ENCODE measurements at regions not wholly inside any gene's neighbourhood (a gene's known extent, or its start where the extent isn't known, plus 50 kb on each side); places are given as distances from the start of the nearest gene placed in this dataset.
"Not testable (repeated sequence)": the region's sequence is repeated elsewhere in the genome, so short reads cannot be mapped to it uniquely, and the experiment has no call there.

DNA sequence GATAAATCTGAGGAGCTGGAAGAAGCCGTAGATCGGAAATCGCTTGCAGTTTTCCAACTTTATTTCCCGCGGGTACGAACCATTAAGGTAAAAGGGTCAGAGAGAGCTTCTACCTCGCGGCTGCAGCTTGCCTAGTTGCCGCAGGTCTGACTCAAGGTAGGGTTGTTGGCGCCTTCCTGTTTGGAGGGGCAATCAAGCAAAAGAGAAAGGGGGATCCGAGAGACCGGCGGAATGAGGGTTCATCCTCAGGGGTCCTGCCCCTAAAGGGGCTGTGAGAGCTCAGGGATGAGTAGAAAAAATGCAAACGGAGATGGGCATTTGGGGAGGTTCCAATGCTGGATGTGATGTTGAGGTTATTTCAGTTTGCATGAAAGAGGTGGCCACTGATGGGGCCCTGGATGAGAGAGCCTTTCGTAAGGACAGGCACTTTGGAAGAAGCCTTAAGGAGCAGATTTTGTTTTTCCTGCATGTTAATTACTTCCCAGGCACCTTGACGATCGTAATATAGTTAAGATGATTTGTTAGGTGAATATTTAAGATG lies 265.4 kb downstream of the CGGBP1 start:
- DNase-seq: no peak
- CTCF ChIA-PET: no interaction called here
- peak overlapping the region; percentile 92 for H3K27ac Mint-ChIP-seq (ENCODE audit: unreplicated experiment)
- H3K27me3 Mint-ChIP-seq (ENCODE audit: unreplicated experiment): no peaks in the 10 kb centered on the region
- peaks cover 16% of the 10 kb centered on the region for H3K36me3 Mint-ChIP-seq (ENCODE audit: insufficient read depth, unreplicated experiment)
- peaks cover 26% of the 10 kb centered on the region for H3K4me1 Mint-ChIP-seq (ENCODE audit: low read depth, unreplicated experiment)
- H3K4me3 Mint-ChIP-seq (ENCODE audit: low read depth, unreplicated experiment): peak overlapping the region; percentile 92
- intact Hi-C loops (cut with micrococcal nuclease; ENCODE audit: unreplicated experiment): loop anchor here (5.0 kb wide), 1 partner anchor 51 kb away; no protein-coding TSS in a partner anchor
- TF ChIP-seq, protein P1, sequence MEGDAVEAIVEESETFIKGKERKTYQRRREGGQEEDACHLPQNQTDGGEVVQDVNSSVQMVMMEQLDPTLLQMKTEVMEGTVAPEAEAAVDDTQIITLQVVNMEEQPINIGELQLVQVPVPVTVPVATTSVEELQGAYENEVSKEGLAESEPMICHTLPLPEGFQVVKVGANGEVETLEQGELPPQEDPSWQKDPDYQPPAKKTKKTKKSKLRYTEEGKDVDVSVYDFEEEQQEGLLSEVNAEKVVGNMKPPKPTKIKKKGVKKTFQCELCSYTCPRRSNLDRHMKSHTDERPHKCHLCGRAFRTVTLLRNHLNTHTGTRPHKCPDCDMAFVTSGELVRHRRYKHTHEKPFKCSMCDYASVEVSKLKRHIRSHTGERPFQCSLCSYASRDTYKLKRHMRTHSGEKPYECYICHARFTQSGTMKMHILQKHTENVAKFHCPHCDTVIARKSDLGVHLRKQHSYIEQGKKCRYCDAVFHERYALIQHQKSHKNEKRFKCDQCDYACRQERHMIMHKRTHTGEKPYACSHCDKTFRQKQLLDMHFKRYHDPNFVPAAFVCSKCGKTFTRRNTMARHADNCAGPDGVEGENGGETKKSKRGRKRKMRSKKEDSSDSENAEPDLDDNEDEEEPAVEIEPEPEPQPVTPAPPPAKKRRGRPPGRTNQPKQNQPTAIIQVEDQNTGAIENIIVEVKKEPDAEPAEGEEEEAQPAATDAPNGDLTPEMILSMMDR (IDR thresholded peaks at IDR 0.05; ENCODE audit: unreplicated experiment): no peak
- no peaks in the 10 kb centered on the region for H3K9me3 Mint-ChIP-seq (ENCODE audit: low read depth, unreplicated experiment)
- TSS peak; percentile 27 for BruUV-seq (replicated peaks)

DNA sequence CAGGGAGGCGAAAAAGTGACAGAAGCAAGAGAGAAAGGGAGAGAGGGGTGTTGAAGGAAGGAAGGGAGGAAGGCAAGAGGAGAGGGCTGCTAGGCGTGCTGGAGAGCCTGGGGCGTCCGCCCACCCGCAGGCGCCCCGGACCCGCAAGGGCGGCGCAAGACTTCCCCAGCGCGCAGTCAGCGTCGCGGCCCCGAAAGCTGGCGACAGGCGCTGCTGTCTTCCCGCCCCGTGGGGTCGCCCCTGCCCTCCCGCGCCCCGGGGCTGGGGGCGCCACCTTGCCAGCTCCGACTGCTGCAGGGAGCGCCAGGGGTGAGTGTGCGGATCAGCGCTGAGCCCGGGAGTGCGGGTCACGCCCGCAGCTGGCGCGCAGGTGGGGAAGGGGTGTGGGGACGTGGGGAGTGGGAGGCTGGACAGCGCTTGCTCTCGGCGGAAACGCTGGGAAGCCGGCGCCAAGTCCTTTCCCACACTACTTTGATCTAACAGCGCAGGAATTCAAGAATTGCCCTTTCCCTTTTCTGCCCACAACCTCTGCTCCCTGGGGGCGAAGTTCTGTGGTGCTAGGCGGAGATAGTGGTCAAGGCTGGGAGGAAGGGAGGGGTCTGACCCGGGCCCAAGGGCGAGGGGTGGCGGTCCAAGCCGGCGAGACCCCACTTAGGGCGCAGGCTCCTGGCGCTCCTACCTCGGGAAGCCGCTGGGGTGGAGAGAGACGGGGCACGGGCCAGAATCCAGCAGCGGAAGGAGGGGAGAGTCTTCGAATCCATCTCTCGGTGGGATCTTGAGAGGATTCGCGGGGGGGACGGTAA lies 266.1 kb downstream of the CGGBP1 start, which contains the start of gene HTR1F:
TSS of gene HTR1F (plus strand) at position 173 of the 803 bp plus-strand sequence.
- TF ChIP-seq, protein P1 (IDR thresholded peaks at IDR 0.05; ENCODE audit: unreplicated experiment): no peak
- CTCF ChIA-PET: no interaction called here
- Mint-ChIP-seq H3K4me3 (ENCODE audit: low read depth, unreplicated experiment) (peak within 1 kb of the TSS; percentile 92), H3K9me3 (ENCODE audit: low read depth, unreplicated experiment) (no peaks in the 10 kb centered on the region), H3K27ac (ENCODE audit: unreplicated experiment) (peak within 1 kb of the TSS; percentile 92), H3K27me3 (ENCODE audit: unreplicated experiment) (no peaks in the 10 kb centered on the region), H3K4me1 (ENCODE audit: low read depth, unreplicated experiment) (peaks cover 21% of the 10 kb centered on the region), H3K36me3 (ENCODE audit: insufficient read depth, unreplicated experiment) (peaks cover 16% of the 10 kb centered on the region)
- peak; percentile 52 for DNase-seq
- intact Hi-C loops (cut with micrococcal nuclease; ENCODE audit: unreplicated experiment): loop anchor here (5.0 kb wide), 1 partner anchor 50 kb away; no protein-coding TSS in a partner anchor
- BruUV-seq (replicated peaks): no TSS peak

DNA sequence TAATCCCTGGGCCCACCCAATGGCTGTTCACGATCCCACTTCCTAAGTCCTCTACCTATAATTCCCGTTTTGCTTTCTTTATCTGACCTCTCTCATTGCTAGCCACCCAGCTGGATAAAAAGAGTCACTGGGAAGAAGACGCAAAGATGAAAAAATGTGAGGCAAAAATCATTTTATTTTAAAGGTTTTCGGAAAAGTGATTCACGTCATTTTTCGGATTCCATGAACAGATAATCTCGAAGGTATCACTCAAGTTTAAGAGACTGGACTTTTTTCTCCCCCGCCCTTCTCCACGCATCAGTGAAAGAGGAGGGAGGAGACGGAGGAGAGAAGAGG lies 266.6 kb downstream of the CGGBP1 start:
- intact Hi-C loops (cut with micrococcal nuclease; ENCODE audit: unreplicated experiment): loop anchor here (5.0 kb wide), 1 partner anchor 50 kb away; no protein-coding TSS in a partner anchor
- H3K27ac Mint-ChIP-seq (ENCODE audit: unreplicated experiment): peak overlapping the region; percentile 92
- no TSS peak for BruUV-seq (replicated peaks)
- TF ChIP-seq, protein P1 (IDR thresholded peaks at IDR 0.05; ENCODE audit: unreplicated experiment): no peak
- H3K4me3 Mint-ChIP-seq (ENCODE audit: low read depth, unreplicated experiment): peak overlapping the region; percentile 92
- no peaks in the 10 kb centered on the region for H3K27me3 Mint-ChIP-seq (ENCODE audit: unreplicated experiment)
- DNase-seq: no peak
- peaks cover 21% of the 10 kb centered on the region for H3K4me1 Mint-ChIP-seq (ENCODE audit: low read depth, unreplicated experiment)
- no peaks in the 10 kb centered on the region for H3K9me3 Mint-ChIP-seq (ENCODE audit: low read depth, unreplicated experiment)
- CTCF ChIA-PET: no interaction called here
- H3K36me3 Mint-ChIP-seq (ENCODE audit: insufficient read depth, unreplicated experiment): peaks cover 16% of the 10 kb centered on the region

DNA sequence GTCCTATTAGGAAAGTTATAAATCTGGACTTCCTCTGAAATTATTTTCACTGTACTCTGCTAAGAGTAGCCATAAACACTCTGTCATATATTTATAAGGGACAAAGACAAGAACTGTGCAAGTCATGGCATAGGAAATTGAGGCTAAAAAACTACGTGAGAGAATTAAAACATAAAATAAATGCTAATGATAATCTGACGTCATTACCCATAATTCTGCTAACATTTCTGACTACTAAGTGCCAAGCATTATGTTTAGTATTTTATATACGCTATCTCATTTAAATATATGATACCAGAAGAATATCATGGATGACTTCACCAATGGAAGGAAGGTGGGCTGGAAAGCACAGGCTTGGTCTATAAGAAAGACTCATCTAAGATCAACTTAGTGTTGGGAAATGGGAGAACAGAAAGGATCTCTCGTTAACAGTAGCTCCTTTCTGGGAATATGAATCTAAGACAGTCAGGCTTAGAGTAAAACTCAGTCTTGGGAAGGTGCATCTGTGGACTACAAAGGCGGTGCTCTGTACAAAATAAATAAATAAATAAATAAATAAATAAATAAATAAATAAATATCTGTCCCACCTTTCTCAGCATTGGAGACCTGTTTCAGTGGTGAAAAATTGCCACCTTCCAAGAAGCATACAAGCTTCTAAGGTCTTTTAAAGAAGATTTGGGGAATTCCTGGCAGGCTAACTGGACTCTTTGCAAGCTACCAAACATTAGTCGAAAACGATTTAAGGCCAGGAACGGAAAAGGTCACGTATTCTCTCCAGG lies 267.4 kb downstream of the CGGBP1 start:
- intact Hi-C loops (cut with micrococcal nuclease; ENCODE audit: unreplicated experiment): loop anchor here (5.0 kb wide), 1 partner anchor 49 kb away; no protein-coding TSS in a partner anchor
- TF ChIP-seq, protein P1 (IDR thresholded peaks at IDR 0.05; ENCODE audit: unreplicated experiment): no peak
- Mint-ChIP-seq H3K36me3 (ENCODE audit: insufficient read depth, unreplicated experiment) (peaks cover 16% of the 10 kb centered on the region), H3K9me3 (ENCODE audit: low read depth, unreplicated experiment) (no peaks in the 10 kb centered on the region), H3K4me1 (ENCODE audit: low read depth, unreplicated experiment) (peaks cover 18% of the 10 kb centered on the region), H3K4me3 (ENCODE audit: low read depth, unreplicated experiment) (peak overlapping the region; percentile 92), H3K27ac (ENCODE audit: unreplicated experiment) (peak overlapping the region; percentile 33), H3K27me3 (ENCODE audit: unreplicated experiment) (no peaks in the 10 kb centered on the region)
- DNase-seq: no peak
- BruUV-seq (replicated peaks): no TSS peak
- CTCF ChIA-PET: no interaction called here

DNA sequence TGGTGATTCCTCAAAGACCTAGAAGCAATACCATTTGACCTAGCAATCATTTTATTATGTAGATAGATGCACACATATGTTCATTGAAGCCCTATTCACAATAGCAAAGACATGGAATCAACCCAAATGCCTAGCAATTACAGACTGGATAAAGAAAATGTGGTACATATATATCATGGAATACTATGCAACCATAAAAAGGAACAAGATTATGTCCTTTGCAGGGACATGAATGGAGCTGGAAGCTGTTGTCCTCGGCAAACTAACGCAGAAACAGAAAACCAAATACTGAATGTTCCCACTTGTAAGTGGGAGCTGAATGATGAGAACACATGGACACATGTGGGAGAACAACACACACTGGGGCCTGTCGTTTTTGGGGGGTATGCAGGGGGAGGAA lies 269.8 kb downstream of the CGGBP1 start:
- H3K4me1 Mint-ChIP-seq (ENCODE audit: low read depth, unreplicated experiment); H3K9me3 Mint-ChIP-seq (ENCODE audit: low read depth, unreplicated experiment); H3K27ac Mint-ChIP-seq (ENCODE audit: unreplicated experiment); BruUV-seq (replicated peaks); H3K4me3 Mint-ChIP-seq (ENCODE audit: low read depth, unreplicated experiment); CTCF ChIA-PET; H3K27me3 Mint-ChIP-seq (ENCODE audit: unreplicated experiment); intact Hi-C loops (cut with micrococcal nuclease; ENCODE audit: unreplicated experiment); DNase-seq: not testable (repeated sequence)
- peaks cover 16% of the 10 kb centered on the region for H3K36me3 Mint-ChIP-seq (ENCODE audit: insufficient read depth, unreplicated experiment)

All from Calu3 (cell line).